ENCODE measurements at regions not wholly inside any gene's neighbourhood (a gene's known extent, or its start where the extent isn't known, plus 50 kb on each side); places are given as distances from the start of the nearest gene placed in this dataset.

DNA sequence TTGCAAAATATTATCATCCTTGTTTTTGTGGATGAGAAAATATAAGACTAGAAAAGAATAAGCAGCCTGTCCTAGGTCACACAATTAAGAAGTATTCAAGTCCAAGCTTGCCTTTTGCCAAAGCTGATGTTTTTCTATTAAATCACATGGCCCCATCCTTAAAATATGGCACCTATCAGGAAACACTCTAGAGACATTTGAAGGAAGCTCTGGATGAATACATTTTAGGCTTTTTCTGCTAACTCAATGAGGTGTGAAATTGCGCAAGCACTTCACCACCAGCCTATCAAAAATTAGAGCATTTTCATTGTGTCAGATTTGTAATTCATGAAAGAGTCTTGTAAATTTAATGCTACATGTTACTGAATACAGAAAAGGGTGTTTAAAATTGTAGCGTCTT lies 251.1 kb upstream of the MAD2L1 start:
- TF ChIP-seq MYC (IDR thresholded peaks at IDR 0.05; ENCODE audit: borderline replicate concordance, low read length) (no peak), POLR2A (IDR thresholded peaks at IDR 0.05; ENCODE audit: low read length) (no peak), JUN (IDR thresholded peaks at IDR 0.05) (no peak), ZNF302 (CRISPR knock-in tag; IDR thresholded peaks at IDR 0.05) (no peak), EP300 (IDR thresholded peaks at IDR 0.05) (no peak), RCOR1 (IDR thresholded peaks at IDR 0.05; ENCODE audit: low read depth, low read length) (no peak)
- TF ChIP-seq, protein P1, sequence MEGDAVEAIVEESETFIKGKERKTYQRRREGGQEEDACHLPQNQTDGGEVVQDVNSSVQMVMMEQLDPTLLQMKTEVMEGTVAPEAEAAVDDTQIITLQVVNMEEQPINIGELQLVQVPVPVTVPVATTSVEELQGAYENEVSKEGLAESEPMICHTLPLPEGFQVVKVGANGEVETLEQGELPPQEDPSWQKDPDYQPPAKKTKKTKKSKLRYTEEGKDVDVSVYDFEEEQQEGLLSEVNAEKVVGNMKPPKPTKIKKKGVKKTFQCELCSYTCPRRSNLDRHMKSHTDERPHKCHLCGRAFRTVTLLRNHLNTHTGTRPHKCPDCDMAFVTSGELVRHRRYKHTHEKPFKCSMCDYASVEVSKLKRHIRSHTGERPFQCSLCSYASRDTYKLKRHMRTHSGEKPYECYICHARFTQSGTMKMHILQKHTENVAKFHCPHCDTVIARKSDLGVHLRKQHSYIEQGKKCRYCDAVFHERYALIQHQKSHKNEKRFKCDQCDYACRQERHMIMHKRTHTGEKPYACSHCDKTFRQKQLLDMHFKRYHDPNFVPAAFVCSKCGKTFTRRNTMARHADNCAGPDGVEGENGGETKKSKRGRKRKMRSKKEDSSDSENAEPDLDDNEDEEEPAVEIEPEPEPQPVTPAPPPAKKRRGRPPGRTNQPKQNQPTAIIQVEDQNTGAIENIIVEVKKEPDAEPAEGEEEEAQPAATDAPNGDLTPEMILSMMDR (IDR thresholded peaks at IDR 0.05) = no peak
- TF ChIP-seq, protein P2, sequence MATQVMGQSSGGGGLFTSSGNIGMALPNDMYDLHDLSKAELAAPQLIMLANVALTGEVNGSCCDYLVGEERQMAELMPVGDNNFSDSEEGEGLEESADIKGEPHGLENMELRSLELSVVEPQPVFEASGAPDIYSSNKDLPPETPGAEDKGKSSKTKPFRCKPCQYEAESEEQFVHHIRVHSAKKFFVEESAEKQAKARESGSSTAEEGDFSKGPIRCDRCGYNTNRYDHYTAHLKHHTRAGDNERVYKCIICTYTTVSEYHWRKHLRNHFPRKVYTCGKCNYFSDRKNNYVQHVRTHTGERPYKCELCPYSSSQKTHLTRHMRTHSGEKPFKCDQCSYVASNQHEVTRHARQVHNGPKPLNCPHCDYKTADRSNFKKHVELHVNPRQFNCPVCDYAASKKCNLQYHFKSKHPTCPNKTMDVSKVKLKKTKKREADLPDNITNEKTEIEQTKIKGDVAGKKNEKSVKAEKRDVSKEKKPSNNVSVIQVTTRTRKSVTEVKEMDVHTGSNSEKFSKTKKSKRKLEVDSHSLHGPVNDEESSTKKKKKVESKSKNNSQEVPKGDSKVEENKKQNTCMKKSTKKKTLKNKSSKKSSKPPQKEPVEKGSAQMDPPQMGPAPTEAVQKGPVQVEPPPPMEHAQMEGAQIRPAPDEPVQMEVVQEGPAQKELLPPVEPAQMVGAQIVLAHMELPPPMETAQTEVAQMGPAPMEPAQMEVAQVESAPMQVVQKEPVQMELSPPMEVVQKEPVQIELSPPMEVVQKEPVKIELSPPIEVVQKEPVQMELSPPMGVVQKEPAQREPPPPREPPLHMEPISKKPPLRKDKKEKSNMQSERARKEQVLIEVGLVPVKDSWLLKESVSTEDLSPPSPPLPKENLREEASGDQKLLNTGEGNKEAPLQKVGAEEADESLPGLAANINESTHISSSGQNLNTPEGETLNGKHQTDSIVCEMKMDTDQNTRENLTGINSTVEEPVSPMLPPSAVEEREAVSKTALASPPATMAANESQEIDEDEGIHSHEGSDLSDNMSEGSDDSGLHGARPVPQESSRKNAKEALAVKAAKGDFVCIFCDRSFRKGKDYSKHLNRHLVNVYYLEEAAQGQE (IDR thresholded peaks at IDR 0.05) = no peak

All from A549 (cell line).